GM12874 (cell line): ENCODE measurements at regions not wholly inside any gene's neighbourhood (a gene's known extent, or its start where the extent isn't known, plus 50 kb on each side); places are given as distances from the start of the nearest gene placed in this dataset.

Source experiments
- TF ChIP-seq, protein P1 (sequence below): IDR thresholded peaks from 2 replicates; pipeline ENCODE4 v1.5.1; 2011; ENCODE audit warnings: low read depth, mild to moderate bottlenecking, control low read depth, low read length, moderate library complexity; ENCODE audit not compliant: insufficient read depth

DNA sequence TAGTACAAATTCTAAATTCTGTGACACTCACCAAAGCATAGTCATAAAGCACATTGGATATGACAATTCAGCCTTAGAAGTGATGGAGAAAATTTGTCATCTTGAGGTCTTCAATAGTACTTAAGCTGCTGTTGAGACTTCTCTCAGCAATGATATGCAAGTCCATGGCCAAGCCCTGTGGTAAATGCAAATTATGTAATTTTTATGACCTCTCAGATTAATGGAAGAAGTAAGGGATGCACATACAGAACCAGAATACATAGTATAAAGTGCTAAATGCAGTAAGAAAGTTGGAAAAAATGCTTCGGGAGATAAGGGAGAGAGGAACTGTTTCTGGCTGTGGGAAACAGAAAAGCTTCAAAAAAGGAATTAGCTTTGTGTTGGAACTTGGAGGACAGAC lies 700.7 kb downstream of the RNF144B start:
- TF ChIP-seq, protein P1, sequence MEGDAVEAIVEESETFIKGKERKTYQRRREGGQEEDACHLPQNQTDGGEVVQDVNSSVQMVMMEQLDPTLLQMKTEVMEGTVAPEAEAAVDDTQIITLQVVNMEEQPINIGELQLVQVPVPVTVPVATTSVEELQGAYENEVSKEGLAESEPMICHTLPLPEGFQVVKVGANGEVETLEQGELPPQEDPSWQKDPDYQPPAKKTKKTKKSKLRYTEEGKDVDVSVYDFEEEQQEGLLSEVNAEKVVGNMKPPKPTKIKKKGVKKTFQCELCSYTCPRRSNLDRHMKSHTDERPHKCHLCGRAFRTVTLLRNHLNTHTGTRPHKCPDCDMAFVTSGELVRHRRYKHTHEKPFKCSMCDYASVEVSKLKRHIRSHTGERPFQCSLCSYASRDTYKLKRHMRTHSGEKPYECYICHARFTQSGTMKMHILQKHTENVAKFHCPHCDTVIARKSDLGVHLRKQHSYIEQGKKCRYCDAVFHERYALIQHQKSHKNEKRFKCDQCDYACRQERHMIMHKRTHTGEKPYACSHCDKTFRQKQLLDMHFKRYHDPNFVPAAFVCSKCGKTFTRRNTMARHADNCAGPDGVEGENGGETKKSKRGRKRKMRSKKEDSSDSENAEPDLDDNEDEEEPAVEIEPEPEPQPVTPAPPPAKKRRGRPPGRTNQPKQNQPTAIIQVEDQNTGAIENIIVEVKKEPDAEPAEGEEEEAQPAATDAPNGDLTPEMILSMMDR, result no peak

DNA sequence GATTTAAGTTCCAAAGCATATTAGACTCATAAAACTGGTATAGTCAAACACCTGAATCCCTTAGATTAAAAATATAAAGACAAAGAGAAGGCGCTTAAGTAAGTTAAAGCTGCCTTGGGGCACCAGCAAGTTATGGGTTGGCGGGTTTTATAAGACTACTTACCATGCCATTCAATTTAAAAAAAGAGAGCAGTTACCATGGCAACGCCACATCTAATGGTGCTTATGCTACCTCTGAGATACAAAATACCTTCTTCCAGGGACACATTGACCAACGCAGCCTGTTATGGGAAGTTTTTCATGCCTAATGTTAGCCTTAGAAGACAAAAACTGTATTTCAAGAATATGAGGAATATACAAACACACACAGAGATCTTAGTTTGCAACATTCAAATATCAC lies 713.6 kb downstream of the RNF144B start:
- TF ChIP-seq, protein P1, result no peak

DNA sequence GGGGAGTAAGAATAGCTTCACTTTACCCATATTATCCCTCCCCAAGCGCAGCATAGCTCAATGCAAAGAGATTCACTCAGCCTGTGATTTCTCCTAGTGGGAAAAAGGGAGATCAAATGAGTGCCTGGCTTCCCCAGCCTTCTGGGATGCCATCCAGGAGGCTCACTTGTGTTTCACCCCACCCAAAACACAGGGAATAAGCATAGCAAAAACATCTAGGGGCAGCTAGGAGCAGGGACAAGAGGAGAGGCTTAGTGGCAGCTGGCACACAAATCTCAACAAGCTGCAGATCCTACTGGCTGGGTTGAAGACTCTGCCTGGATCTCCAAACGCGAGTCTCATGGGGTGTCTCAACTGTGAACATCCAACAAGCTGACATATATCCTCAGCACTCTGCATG lies 715.8 kb downstream of the RNF144B start:
- TF ChIP-seq, protein P1, result no peak

DNA sequence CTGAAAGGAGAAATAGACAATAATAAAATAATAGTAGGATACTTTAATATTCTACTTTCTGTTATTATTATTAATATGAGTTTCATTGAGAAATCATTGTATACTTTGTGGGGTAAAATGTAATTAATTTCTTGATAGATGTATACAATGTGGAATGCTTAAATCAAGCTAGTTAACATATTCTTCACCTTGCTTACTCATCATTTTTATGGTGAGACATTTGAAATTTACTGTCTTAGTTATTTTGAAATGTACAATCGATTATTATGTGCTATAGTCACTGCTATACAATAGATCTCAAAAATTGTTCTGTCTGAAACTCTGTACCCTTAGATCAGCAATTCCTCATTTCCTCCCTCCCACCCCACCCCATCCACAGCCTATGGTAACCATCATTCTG lies 720.3 kb downstream of the RNF144B start:
- TF ChIP-seq, protein P1, result no peak

DNA sequence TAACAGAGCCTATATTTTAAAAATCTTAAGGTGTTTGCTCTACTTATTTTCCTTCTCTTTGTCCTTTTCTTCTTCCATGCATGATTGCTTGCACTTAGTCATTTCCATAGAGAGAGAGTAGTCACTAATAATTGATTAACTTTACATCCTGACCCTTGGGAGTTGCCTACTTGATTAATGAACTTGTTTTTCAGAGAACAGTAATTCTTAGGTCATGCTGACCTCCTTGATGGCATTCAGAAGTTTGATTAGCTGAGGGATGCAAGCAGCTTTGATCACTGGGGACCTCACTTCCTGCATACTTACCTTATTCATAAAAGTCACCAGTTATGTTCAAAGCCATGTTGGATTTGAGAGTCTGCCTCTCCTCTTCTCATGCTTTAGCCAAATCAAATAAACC lies 715.6 kb upstream of the ID4 start:
- TF ChIP-seq, protein P1, result no peak

DNA sequence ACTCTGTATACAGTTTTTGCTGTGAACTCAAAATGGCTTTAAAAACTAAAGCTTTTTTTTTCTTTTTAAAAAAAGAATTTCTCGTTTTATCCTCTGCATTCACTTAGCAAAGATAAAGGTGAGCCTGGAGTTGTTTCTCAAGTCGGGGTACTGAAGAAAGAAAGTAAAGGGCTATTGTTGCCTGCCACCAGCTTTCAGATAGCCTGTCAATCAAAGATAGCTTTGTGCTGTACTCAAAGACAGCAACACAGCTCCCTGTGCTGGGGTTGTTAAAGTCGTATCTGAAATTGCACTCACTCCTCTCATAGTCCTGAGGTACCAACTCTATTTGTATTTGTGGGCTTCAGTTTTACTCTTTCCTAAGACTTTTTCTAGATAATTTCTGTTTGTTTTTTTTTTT lies 710.1 kb upstream of the ID4 start:
- TF ChIP-seq, protein P1, result no peak

DNA sequence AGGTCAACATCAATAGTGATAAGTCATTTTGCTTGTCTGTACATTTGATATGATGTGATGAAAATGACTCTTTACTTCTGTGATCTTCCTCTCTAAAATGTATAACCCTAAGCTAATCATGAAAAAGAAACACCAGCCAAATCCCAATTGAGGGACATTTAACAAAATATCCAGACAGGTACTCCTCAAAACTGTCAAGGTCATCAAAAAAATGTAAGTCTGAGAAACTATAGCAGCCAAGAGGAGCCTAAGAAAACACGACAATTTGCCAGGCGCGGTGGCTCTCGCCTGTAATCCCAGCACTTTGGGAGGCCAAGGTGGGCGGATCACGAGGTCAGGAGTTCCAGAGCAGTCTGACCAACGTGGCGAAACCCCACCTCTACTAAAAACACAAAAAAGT lies 708.5 kb upstream of the ID4 start:
- TF ChIP-seq, protein P1, result no peak

DNA sequence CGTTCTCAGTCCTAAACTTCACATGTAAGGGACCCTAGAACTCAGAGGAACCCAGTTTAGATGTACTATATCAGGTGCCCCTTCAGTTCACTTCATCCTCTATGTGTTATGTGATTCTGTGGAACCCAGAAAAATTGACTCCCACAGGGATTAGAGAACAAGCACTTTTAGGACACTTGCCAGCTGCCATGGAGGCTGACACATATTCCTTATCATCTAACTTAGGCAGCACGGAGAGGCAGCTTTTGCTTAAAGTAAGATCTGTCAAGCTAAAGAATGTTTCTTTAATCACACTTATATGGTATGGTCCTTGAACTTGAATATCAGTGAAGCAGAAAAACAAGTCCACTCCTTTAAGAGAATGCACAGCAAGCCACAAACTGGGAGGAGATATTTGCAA lies 701.5 kb upstream of the ID4 start:
- TF ChIP-seq, protein P1, result no peak
